ENCODE measurements at regions not wholly inside any gene's neighbourhood (a gene's known extent, or its start where the extent isn't known, plus 50 kb on each side); places are given as distances from the start of the nearest gene placed in this dataset.

DNA sequence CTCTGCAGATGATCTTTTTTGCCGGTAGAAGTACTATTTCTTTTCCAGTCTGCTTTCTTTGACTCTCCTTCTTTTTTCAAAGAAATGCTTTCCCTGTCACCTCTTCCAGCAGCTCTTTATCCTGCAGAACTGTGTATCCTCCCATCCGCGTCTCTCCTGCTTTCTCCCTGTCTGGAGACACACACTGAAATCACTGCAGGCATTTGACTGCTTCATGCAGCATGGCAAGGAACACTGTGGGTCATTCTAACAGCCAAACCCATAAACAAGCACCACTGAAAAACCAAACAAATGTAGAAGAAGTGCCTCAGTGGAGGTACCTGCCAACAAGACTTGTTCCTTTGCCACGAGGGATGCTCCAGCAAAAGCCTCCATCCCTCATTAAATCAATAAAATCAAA lies 403.7 kb upstream of the CITED2 start:
- TF ChIP-seq ZNF551 (CRISPR knock-in tag; IDR thresholded peaks at IDR 0.05) (no peak), FOS (IDR thresholded peaks at IDR 0.05; ENCODE audit: extremely low read depth, insufficient read length) (no peak), IRF2 (CRISPR knock-in tag; IDR thresholded peaks at IDR 0.05) (no peak), TCF7 (IDR thresholded peaks at IDR 0.05; ENCODE audit: borderline replicate concordance) (no peak), KDM5B (IDR thresholded peaks at IDR 0.05; ENCODE audit: insufficient replicate concordance, low read depth, low read length) (no peak), POLR2G (IDR thresholded peaks at IDR 0.05; ENCODE audit: low read depth, low read length) (no peak), YY1 (IDR thresholded peaks at IDR 0.05; ENCODE audit: borderline replicate concordance in 1 of 3, control insufficient read depth in 1 of 3, extremely low read depth in 1 of 3, insufficient read depth in 3 of 3, insufficient read length in 1 of 3, insufficient replicate concordance in 2 of 3, low read depth in 1 of 3, low read length in 2 of 3) (no peak), TGIF2 (CRISPR knock-in tag; IDR thresholded peaks at IDR 0.05) (no peak)
- TF ChIP-seq, protein P1, sequence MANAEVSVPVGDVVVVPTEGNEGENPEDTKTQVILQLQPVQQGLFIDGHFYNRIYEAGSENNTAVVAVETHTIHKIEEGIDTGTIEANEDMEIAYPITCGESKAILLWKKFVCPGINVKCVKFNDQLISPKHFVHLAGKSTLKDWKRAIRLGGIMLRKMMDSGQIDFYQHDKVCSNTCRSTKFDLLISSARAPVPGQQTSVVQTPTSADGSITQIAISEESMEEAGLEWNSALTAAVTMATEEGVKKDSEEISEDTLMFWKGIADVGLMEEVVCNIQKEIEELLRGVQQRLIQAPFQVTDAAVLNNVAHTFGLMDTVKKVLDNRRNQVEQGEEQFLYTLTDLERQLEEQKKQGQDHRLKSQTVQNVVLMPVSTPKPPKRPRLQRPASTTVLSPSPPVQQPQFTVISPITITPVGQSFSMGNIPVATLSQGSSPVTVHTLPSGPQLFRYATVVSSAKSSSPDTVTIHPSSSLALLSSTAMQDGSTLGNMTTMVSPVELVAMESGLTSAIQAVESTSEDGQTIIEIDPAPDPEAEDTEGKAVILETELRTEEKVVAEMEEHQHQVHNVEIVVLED (CRISPR knock-in tag; IDR thresholded peaks at IDR 0.05): no peak

Measured in K562 (cell line).